ENCODE measurements at regions not wholly inside any gene's neighbourhood (a gene's known extent, or its start where the extent isn't known, plus 50 kb on each side); places are given as distances from the start of the nearest gene placed in this dataset.

DNA sequence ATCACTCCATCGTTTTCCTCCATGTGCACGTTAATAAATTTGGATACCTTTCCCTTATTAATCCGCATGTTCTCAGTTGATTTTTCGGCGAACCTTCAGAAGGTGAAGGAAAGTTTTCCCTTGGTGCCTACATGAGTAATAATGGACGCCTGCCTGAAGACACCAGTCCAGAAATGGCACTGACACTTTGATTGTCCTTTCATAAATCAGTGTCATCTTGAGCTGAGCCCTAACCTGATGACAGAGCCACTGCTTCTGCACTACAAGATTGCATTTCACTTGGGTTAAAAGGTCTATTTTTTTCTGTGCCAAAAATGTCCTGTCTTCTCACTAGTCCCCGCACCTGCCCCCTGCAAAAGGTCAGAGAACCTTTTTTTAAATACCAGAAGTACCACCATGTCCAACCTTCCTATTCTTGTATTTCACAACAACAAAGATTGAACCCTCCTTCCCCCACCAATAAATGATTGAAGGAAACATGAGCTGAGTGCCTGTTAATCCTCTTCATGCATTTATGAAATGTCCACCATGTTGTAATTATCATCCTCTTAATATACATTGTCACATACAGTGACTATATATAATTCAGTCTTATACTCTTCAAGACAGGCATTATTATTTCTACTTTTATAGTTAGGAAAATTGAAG lies 219.9 kb upstream of the UBASH3B start:
- intact Hi-C loops (cut with DNase I; ENCODE audit: low total_unique reads): no loop called here
- TF ChIP-seq, protein P1, sequence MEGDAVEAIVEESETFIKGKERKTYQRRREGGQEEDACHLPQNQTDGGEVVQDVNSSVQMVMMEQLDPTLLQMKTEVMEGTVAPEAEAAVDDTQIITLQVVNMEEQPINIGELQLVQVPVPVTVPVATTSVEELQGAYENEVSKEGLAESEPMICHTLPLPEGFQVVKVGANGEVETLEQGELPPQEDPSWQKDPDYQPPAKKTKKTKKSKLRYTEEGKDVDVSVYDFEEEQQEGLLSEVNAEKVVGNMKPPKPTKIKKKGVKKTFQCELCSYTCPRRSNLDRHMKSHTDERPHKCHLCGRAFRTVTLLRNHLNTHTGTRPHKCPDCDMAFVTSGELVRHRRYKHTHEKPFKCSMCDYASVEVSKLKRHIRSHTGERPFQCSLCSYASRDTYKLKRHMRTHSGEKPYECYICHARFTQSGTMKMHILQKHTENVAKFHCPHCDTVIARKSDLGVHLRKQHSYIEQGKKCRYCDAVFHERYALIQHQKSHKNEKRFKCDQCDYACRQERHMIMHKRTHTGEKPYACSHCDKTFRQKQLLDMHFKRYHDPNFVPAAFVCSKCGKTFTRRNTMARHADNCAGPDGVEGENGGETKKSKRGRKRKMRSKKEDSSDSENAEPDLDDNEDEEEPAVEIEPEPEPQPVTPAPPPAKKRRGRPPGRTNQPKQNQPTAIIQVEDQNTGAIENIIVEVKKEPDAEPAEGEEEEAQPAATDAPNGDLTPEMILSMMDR (IDR thresholded peaks at IDR 0.05): no peak
- no peak for TF ChIP-seq POLR2A (IDR thresholded peaks at IDR 0.05)
- no peak overlapping the region for H3K4me3 ChIP-seq (ENCODE audit: low read depth, poor library complexity, severe bottlenecking)
- no peak for DNase-seq (ENCODE audit: low spot score in 2 of 2)
- 86 to 93% methylated on average over 7 of the region's 7 CpGs for WGBS, 2 donors

DNA sequence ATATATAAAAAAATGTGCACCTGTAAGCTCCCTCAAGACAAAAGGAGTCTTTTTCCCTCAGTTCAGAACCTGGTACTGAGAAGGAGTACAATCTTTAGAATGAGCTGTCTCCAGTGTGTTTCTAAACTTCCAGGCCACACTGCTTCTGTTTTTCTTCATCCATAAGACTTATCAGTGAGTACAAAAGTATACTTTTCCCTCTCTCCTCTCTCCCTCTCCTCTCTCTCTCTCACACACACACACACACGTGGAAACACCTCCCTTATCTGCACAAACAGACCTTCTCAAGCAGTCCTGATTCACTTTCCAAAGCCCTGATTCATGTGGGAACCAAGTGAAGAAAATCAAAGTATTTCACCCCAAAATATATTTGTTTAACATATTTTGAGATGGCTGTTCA lies 220.7 kb upstream of the UBASH3B start:
- WGBS, 2 donors: 40 to 53% methylated on average over 1 of the region's 1 CpG
- no peak for DNase-seq (ENCODE audit: low spot score in 2 of 2)
- H3K4me3 ChIP-seq (ENCODE audit: low read depth, poor library complexity, severe bottlenecking): no peak overlapping the region
- intact Hi-C loops (cut with DNase I; ENCODE audit: low total_unique reads): no loop called here
- TF ChIP-seq POLR2A (IDR thresholded peaks at IDR 0.05): no peak
- TF ChIP-seq, protein P1 (IDR thresholded peaks at IDR 0.05): no peak

DNA sequence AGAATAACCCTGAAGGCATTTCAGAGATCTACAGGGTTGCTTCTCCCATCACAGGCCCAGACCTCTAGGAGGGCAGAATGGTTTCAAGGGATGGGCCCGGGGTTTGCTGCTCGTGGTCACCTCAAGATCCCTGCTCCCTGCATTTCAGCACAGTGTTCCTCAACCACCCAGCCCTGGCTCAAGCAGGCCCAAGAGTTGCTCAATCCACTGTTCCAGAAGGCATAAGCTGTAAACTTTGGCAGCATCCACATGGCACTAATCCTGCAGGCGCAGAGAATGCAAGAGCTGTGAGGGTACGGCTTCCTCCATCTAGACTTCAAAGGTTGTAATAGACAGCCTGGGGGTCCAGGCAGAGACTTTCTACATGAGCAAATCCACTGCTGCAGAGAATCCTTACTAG lies 225.0 kb upstream of the UBASH3B start:
- 85 to 88% methylated on average over 4 of the region's 4 CpGs for WGBS, 2 donors
- no peak for DNase-seq (ENCODE audit: low spot score in 2 of 2)
- intact Hi-C loops (cut with DNase I; ENCODE audit: low total_unique reads): no loop called here
- no peak overlapping the region for H3K4me3 ChIP-seq (ENCODE audit: low read depth, poor library complexity, severe bottlenecking)
- no peak for TF ChIP-seq POLR2A (IDR thresholded peaks at IDR 0.05)
- TF ChIP-seq, protein P1 (IDR thresholded peaks at IDR 0.05): no peak

DNA sequence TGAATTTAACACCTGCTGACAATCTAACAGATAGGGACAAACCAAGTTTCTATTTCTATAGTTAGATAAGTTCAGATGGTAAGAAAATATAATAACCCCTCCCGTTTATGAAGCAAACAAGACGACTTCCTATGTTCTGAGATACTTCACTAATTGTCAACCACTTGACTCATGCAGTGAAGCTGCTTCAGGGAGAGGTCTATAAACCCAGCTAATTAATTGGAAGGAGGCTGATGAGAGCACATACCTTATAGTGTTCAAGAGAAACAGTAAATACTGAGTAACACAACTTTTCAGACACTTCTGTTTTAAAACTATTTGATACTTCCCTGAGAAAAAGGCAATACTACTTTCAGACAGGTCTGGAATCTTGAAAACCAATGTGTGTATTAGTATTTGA lies 229.4 kb upstream of the UBASH3B start:
- intact Hi-C loops (cut with DNase I; ENCODE audit: low total_unique reads): no loop called here
- H3K4me3 ChIP-seq (ENCODE audit: low read depth, poor library complexity, severe bottlenecking): no peak overlapping the region
- 68 to 82% methylated on average over 2 of the region's 2 CpGs for WGBS, 2 donors
- TF ChIP-seq, protein P1 (IDR thresholded peaks at IDR 0.05): no peak
- TF ChIP-seq POLR2A (IDR thresholded peaks at IDR 0.05): no peak
- DNase-seq (ENCODE audit: low spot score in 2 of 2): no peak

DNA sequence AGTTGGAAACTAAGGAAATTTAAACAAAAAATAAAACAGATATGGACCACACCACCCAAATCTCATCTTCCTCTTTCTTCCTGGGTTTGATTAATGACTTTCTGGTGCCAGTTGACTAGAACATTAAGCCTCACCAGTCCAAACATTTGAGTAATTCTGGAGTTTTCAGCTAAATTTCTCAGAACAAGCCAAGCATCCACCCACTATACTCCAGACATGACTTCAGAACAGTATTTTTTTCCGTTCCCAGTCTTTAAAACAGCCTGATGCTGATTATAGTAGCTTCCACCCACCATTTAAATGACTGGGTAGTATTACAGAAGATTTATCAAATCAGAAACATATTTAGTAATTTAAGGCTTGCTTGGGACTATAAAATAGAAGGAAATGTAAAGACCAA lies 230.9 kb upstream of the UBASH3B start:
- 57 to 59% methylated on average over 1 of the region's 1 CpG for WGBS, 2 donors
- no peak overlapping the region for H3K4me3 ChIP-seq (ENCODE audit: low read depth, poor library complexity, severe bottlenecking)
- intact Hi-C loops (cut with DNase I; ENCODE audit: low total_unique reads): no loop called here
- TF ChIP-seq, protein P1 (IDR thresholded peaks at IDR 0.05): no peak
- no peak for TF ChIP-seq POLR2A (IDR thresholded peaks at IDR 0.05)
- DNase-seq (ENCODE audit: low spot score in 2 of 2): no peak

DNA sequence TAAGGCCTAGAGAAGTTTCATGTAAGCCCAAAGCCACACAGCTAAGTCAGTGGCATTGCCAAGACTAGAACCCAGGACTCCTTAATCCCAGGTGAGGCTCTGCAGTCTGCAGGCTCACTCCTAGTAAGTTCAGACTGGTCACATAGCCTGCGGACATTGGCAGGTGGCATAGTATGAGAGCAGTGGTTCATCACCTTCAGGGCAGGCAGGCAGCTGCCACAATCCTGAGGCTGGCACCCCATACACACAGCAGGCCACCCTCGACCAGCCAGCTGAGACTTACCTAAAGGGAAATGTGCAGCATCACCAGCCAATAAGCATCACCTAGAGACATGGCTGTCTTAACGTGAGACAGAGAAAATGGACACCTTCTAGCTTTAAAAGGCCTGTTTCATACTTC lies 231.6 kb upstream of the UBASH3B start:
- TF ChIP-seq POLR2A (IDR thresholded peaks at IDR 0.05): no peak
- TF ChIP-seq, protein P1 (IDR thresholded peaks at IDR 0.05): no peak
- intact Hi-C loops (cut with DNase I; ENCODE audit: low total_unique reads): no loop called here
- no peak for DNase-seq (ENCODE audit: low spot score in 2 of 2)
- H3K4me3 ChIP-seq (ENCODE audit: low read depth, poor library complexity, severe bottlenecking): no peak overlapping the region
- WGBS, 2 donors: 78 to 82% methylated on average over 3 of the region's 3 CpGs
